ENCODE measurements at regions not wholly inside any gene's neighbourhood (a gene's known extent, or its start where the extent isn't known, plus 50 kb on each side); places are given as distances from the start of the nearest gene placed in this dataset.

DNA sequence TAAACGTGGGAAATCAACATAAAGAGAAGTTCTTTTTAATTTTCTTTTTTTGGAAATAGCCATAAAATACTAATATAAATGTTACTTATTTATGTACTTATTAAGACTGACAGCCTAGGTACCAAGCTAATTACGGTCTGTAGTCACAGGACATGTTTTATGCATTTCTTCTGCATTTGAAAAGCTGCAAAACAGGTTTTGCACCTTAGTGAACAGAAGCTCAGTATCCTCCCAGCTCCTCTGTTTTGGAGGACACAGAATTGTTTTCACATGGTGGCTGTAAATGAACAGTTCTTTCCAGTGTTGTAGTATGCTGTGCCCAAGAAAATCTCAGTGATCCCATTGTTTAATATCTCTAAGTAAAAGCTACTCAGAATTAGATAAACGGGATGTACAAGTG, 1788.0 kb upstream of the TENM3 start:
- DNase-seq (ENCODE audit: low read depth, low spot score), result no peak
- Histone ChIP-seq H3K27me3 (replicated peaks in 1 of 2; ENCODE audit: control insufficient read depth in 2 of 2, insufficient read depth in 2 of 2, low read length in 1 of 2) (no peaks in the 10 kb centered on the region), H3K36me3 (ENCODE audit: control insufficient read depth in 2 of 2, insufficient read depth in 2 of 2, low read length in 1 of 2) (no peaks in the 10 kb centered on the region), H3K9ac (ENCODE audit: control insufficient read depth, insufficient read depth, low read length) (no peak overlapping the region), H3K79me2 (ENCODE audit: control insufficient read depth, insufficient read depth, low read length) (no peaks in the 10 kb centered on the region), H3K27ac (ENCODE audit: control insufficient read depth, insufficient read depth) (no peak overlapping the region), H3K4me1 (ENCODE audit: control insufficient read depth, insufficient read depth, low read length) (no peaks in the 10 kb centered on the region), H2AFZ (ENCODE audit: control insufficient read depth, low read depth, low read length) (no peak overlapping the region), H3K9me3 (replicated peaks; ENCODE audit: control insufficient read depth, insufficient read depth, low read length) (no peaks in the 10 kb centered on the region), H3K4me2 (ENCODE audit: control insufficient read depth, insufficient read depth) (no peak overlapping the region), H3K4me3 (no peak overlapping the region), H4K20me1 (ENCODE audit: control insufficient read depth, insufficient read depth) (no peaks in the 10 kb centered on the region)
- in situ Hi-C loops (cut with MboI) (no loop called here), intact Hi-C loops (cut with micrococcal nuclease; ENCODE audit: unreplicated experiment) (no loop called here)
- ChIA-PET SMC1A (ENCODE audit: uncharacterized antibody, unreplicated experiment) (no interaction called here), RAD21 (ENCODE audit: unreplicated experiment) (interaction anchor here (1.3 kb wide), 1 partner anchor 211 kb away, joined by 4 read pairs; no protein-coding TSS in a partner anchor), POLR2A (no interaction called here), CTCF (no interaction called here)
- TF ChIP-seq ASH2L (IDR thresholded peaks at IDR 0.05; ENCODE audit: borderline replicate concordance, low read depth) (no peak), YY1 (IDR thresholded peaks at IDR 0.05; ENCODE audit: low read depth, low read length) (no peak), STAT1 (conservative IDR thresholded peaks at IDR 0.05) (no peak), GABPA (IDR thresholded peaks at IDR 0.05; ENCODE audit: low read depth) (no peak)
- no TSS peak for BruUV-seq (replicated peaks)
- FAIRE-seq, result no peak
- ATAC-seq, result no peak
- 2% methylated on average over 3 of the region's 3 CpGs for WGBS (ENCODE audit: insufficient coverage, insufficient replicate concordance, low lambda C conversion rate, missing lambda C conversion rate)

- H3K4me1 ChIP-seq (ENCODE audit: control insufficient read depth, insufficient read depth, low read length), result no peaks in the 10 kb centered on the region
- DNase-seq (ENCODE audit: low read depth, low spot score) (no peak), ATAC-seq (0 out of 3 replicates have a peak, but pooled peaks have one; percentile 19), FAIRE-seq (no peak)
- TF ChIP-seq, protein P1, sequence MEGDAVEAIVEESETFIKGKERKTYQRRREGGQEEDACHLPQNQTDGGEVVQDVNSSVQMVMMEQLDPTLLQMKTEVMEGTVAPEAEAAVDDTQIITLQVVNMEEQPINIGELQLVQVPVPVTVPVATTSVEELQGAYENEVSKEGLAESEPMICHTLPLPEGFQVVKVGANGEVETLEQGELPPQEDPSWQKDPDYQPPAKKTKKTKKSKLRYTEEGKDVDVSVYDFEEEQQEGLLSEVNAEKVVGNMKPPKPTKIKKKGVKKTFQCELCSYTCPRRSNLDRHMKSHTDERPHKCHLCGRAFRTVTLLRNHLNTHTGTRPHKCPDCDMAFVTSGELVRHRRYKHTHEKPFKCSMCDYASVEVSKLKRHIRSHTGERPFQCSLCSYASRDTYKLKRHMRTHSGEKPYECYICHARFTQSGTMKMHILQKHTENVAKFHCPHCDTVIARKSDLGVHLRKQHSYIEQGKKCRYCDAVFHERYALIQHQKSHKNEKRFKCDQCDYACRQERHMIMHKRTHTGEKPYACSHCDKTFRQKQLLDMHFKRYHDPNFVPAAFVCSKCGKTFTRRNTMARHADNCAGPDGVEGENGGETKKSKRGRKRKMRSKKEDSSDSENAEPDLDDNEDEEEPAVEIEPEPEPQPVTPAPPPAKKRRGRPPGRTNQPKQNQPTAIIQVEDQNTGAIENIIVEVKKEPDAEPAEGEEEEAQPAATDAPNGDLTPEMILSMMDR (IDR thresholded peaks at IDR 0.05 in 2 of 3, conservative IDR thresholded peaks at IDR 0.05 in 1 of 3; ENCODE audit: control insufficient read depth in 2 of 3, extremely low read depth in 1 of 3, insufficient read depth in 1 of 3, low read depth in 3 of 3, low read length in 3 of 3), result 0 out of 6 replicates have a peak, but pooled peaks of 1 of the 3 experiments have one; percentile 3
- TF ChIP-seq RAD51 (IDR thresholded peaks at IDR 0.05), result no peak
- TF ChIP-seq SP1 (IDR thresholded peaks at IDR 0.05; ENCODE audit: low read depth, low read length), result no peak
- 44% methylated on average over 12 of the region's 12 CpGs for WGBS (ENCODE audit: insufficient coverage, insufficient replicate concordance, low lambda C conversion rate, missing lambda C conversion rate)
- no peak overlapping the region for H2AFZ ChIP-seq (ENCODE audit: control insufficient read depth, low read depth, low read length)
- no peaks in the 10 kb centered on the region for H3K9me3 ChIP-seq (replicated peaks; ENCODE audit: control insufficient read depth, insufficient read depth, low read length)
- in situ Hi-C loops (cut with MboI) (no loop called here), intact Hi-C loops (cut with micrococcal nuclease; ENCODE audit: unreplicated experiment) (no loop called here)
- RAD21 ChIA-PET (ENCODE audit: unreplicated experiment), result no interaction called here
- H3K4me2 ChIP-seq (ENCODE audit: control insufficient read depth, insufficient read depth), result no peak overlapping the region
- no peaks in the 10 kb centered on the region for H3K27me3 ChIP-seq (replicated peaks in 1 of 2; ENCODE audit: control insufficient read depth in 2 of 2, insufficient read depth in 2 of 2, low read length in 1 of 2)
- POLR2A ChIA-PET, result no interaction called here
- no TSS peak for BruUV-seq (replicated peaks)
- SMC1A ChIA-PET (ENCODE audit: uncharacterized antibody, unreplicated experiment), result no interaction called here
- no peaks in the 10 kb centered on the region for H3K79me2 ChIP-seq (ENCODE audit: control insufficient read depth, insufficient read depth, low read length)
- no peak overlapping the region for H3K9ac ChIP-seq (ENCODE audit: control insufficient read depth, insufficient read depth, low read length)
- H3K4me3 ChIP-seq, result no peak overlapping the region
- H3K36me3 ChIP-seq (ENCODE audit: control insufficient read depth in 2 of 2, insufficient read depth in 2 of 2, low read length in 1 of 2), result no peaks in the 10 kb centered on the region
- no peaks in the 10 kb centered on the region for H4K20me1 ChIP-seq (ENCODE audit: control insufficient read depth, insufficient read depth)
- H3K27ac ChIP-seq (ENCODE audit: control insufficient read depth, insufficient read depth), result no peak overlapping the region
- CTCF ChIA-PET, result no interaction called here
These were observed 1786.3 kb upstream of the TENM3 start for GRCh38 chr4:180456928-180457327.

Data from GM12878 (cell line).